ENCODE measurements at regions not wholly inside any gene's neighbourhood (a gene's known extent, or its start where the extent isn't known, plus 50 kb on each side); places are given as distances from the start of the nearest gene placed in this dataset.

DNA sequence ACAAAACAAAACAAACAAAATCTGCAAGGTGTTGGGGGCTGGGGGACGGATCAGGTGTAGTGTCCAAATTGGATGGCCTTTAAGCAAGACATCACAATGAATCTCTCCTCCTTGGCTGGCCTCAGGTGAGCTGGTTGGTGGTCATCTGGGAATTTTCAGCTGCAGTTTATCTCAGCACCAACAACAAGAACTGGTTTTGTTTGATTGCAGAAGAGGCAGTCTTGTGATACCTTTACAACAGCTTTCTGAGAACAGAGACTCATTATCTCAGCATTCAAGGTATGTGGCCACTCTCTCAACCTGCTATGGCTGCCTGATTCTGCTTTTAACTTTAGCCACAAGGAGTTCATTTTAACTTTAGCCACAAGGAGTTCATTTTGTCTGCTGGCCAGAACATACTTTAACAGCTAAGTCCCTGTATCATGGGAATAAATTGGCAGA, 1543.4 kb downstream of the EFNA5 start:
- DNase-seq (ENCODE audit: low read depth in 1 of 2, low spot score in 1 of 2): peak in 1 of 2 donors; percentile 30

DNA sequence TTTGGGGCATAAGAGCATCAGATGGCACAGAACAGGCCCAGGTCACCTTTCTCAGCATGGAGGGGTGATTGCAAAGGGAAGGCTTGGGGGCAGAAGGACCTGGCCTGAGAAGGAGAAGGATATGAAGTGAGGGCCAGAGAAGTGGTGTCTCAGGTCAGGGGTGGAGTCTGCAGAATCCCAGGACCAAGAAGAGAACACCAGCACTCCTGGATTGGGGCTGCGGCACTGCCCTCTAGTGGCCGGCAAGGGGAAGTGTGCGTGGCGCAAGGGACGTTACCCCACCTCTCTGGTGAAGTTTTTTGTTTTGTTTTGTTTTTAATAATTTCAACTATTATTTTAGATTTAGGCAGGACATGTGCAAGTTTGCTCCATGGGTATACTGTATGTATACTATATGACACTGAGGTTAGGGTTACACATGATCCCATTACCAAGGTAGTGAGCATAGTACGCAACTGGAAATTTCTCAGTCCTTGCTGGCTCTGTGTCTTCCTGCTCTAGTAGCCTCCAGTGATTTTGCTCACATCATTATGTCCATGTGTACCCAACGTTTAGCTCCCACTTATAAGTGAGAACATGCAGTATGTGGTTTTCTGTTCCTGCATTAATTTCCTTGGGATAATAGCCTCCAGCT, 1548.6 kb downstream of the EFNA5 start:
- no peaks in the 10 kb centered on the region for H3K27me3 ChIP-seq
- peak; percentile 42 to 48 for DNase-seq (ENCODE audit: low read depth in 1 of 2, low spot score in 1 of 2)
- TF ChIP-seq, protein P1, sequence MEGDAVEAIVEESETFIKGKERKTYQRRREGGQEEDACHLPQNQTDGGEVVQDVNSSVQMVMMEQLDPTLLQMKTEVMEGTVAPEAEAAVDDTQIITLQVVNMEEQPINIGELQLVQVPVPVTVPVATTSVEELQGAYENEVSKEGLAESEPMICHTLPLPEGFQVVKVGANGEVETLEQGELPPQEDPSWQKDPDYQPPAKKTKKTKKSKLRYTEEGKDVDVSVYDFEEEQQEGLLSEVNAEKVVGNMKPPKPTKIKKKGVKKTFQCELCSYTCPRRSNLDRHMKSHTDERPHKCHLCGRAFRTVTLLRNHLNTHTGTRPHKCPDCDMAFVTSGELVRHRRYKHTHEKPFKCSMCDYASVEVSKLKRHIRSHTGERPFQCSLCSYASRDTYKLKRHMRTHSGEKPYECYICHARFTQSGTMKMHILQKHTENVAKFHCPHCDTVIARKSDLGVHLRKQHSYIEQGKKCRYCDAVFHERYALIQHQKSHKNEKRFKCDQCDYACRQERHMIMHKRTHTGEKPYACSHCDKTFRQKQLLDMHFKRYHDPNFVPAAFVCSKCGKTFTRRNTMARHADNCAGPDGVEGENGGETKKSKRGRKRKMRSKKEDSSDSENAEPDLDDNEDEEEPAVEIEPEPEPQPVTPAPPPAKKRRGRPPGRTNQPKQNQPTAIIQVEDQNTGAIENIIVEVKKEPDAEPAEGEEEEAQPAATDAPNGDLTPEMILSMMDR (IDR thresholded peaks at IDR 0.05; ENCODE audit: low read depth, low read length): peak; percentile 94
- H3K9me3 ChIP-seq (ENCODE audit: low read depth): no peaks in the 10 kb centered on the region
- H3K36me3 ChIP-seq: no peaks in the 10 kb centered on the region
- H3K27ac ChIP-seq: no peak overlapping the region
- no peak overlapping the region for H3K4me3 ChIP-seq
- no peaks in the 10 kb centered on the region for H3K4me1 ChIP-seq (ENCODE audit: low read depth)

More for the DNA sequence above, 1543.4 kb downstream of the EFNA5 start:
- no peaks in the 10 kb centered on the region for H3K36me3 ChIP-seq
- H3K9me3 ChIP-seq (ENCODE audit: low read depth): no peaks in the 10 kb centered on the region
- peaks cover 8% of the 10 kb centered on the region for H3K4me1 ChIP-seq (ENCODE audit: low read depth)
- no peaks in the 10 kb centered on the region for H3K27me3 ChIP-seq
- no peak overlapping the region for H3K4me3 ChIP-seq
- TF ChIP-seq, protein P1 (IDR thresholded peaks at IDR 0.05; ENCODE audit: low read depth, low read length): no peak
- H3K27ac ChIP-seq: peak overlapping the region; percentile 25

DNA sequence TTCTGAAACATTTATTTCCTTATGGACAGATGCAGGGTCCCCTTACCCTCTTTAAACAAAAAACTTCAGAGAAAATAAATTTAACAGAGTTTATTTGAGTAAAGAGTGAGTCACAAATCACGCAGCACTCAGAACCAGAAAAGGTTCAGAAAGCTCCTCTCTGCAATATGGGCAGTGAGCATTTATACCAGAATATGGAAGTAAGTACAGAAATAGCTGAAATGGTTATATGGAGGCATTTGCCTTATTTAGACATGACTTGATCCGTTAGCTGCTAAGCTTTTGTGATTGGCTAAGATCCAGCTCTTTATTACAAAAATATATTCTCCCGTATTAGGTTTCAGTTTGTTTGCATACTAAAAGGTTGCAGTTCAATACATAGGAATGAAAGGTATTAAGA, 1554.1 kb downstream of the EFNA5 start:
- no peaks in the 10 kb centered on the region for H3K36me3 ChIP-seq

DNA sequence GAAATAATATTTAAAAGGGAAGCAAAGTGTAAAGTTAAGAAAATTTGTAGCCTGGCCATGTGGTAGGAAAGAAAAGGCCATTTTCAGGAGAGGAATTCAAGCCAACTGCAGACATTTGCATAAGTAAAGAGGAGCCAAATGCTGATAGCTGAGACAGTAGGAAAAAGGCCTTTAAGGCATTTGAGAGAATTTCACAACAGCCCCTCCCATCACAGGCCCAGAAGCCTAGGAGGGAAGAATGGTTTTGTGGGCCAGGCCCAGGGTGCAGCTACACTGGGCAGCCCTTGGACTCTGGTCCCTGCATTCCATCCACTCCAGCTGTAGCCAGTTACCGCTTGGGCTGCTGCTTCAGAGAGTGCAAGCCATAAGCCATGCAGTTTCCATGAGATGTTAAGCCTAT, 1556.8 kb downstream of the EFNA5 start:
- no peaks in the 10 kb centered on the region for H3K4me1 ChIP-seq (ENCODE audit: low read depth)
- H3K36me3 ChIP-seq: no peaks in the 10 kb centered on the region
- TF ChIP-seq, protein P1 (IDR thresholded peaks at IDR 0.05; ENCODE audit: low read depth, low read length): no peak
- no peak for DNase-seq (ENCODE audit: low read depth in 1 of 2, low spot score in 1 of 2)
- H3K4me3 ChIP-seq: no peak overlapping the region
- no peak overlapping the region for H3K27ac ChIP-seq
- H3K9me3 ChIP-seq (ENCODE audit: low read depth): no peaks in the 10 kb centered on the region
- no peaks in the 10 kb centered on the region for H3K27me3 ChIP-seq

More for the DNA sequence above, 1554.1 kb downstream of the EFNA5 start:
- Histone ChIP-seq H3K27ac (no peak overlapping the region), H3K4me1 (ENCODE audit: low read depth) (no peaks in the 10 kb centered on the region), H3K27me3 (no peaks in the 10 kb centered on the region), H3K9me3 (ENCODE audit: low read depth) (no peaks in the 10 kb centered on the region), H3K4me3 (no peak overlapping the region)
- TF ChIP-seq, protein P1 (IDR thresholded peaks at IDR 0.05; ENCODE audit: low read depth, low read length): no peak
- DNase-seq (ENCODE audit: low read depth in 1 of 2, low spot score in 1 of 2): no peak

DNA sequence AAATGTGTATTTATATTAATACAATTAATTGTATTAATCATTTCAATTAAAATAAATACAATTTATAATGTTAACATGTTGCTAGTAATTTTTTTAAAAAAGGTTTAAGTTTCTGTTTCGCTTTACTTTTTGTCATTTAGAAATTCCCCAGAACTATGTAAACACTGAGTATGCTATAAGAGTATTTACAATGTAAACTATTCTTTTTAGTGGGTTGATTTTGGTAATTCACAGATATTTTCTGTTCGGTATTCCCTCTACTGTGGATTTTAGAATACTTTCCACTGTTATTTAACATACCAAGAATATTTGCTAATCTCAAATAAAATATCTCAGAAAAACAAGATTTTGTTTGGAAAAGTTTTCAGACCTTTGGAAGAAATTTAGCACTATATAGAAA, 1564.4 kb downstream of the EFNA5 start:
- no peak for DNase-seq (ENCODE audit: low read depth in 1 of 2, low spot score in 1 of 2)
- Histone ChIP-seq H3K36me3 (no peaks in the 10 kb centered on the region), H3K27me3 (no peaks in the 10 kb centered on the region), H3K4me1 (ENCODE audit: low read depth) (no peaks in the 10 kb centered on the region), H3K4me3 (no peak overlapping the region), H3K9me3 (ENCODE audit: low read depth) (no peaks in the 10 kb centered on the region), H3K27ac (no peak overlapping the region)
- TF ChIP-seq, protein P1 (IDR thresholded peaks at IDR 0.05; ENCODE audit: low read depth, low read length): no peak
